Hepatocyte (in vitro differentiated cells): ENCODE measurements at regions not wholly inside any gene's neighbourhood (a gene's known extent, or its start where the extent isn't known, plus 50 kb on each side); places are given as distances from the start of the nearest gene placed in this dataset.

ENCODE experiments used
- DNase-seq: peaks from one replicate; pipeline ENCODE4 v3.0.0-alpha.2; 2016; ENCODE audit warnings: low spot score
- H2AFZ ChIP-seq: fragments of 200-600 bp; sonication (generic); 2 replicates; pipeline ENCODE4 v1.6.0; 2016; ENCODE audit warnings: antibody characterized with exemption, mild to moderate bottlenecking
- H3K27ac ChIP-seq: fragments of 200-600 bp; sonication (generic); 2 replicates; pipeline ENCODE4 v1.5.1; 2016; ENCODE audit warnings: mild to moderate bottlenecking
- H3K27me3 ChIP-seq: fragments of 200-600 bp; sonication (generic); 2 replicates; pipeline ENCODE4 v1.6.1; 2016
- H3K36me3 ChIP-seq: fragments of 200-600 bp; sonication (generic); replicated peaks from 2 replicates; pipeline ENCODE4 v1.5.1; 2016; ENCODE audit warnings: low read depth; ENCODE audit not compliant: insufficient read depth
- H3K4me1 ChIP-seq: fragments of 200-600 bp; sonication (generic); 2 replicates; pipeline ENCODE4 v1.5.1; 2016; ENCODE audit warnings: mild to moderate bottlenecking, moderate library complexity; ENCODE audit not compliant: insufficient read depth
- H3K4me2 ChIP-seq: fragments of 200-600 bp; sonication (generic); 2 replicates; pipeline ENCODE4 v1.6.0; 2016
- H3K4me3 ChIP-seq: fragments of 200-600 bp; sonication (generic); 2 replicates; pipeline ENCODE4 v1.5.1; 2016; ENCODE audit warnings: mild to moderate bottlenecking
- H3K79me2 ChIP-seq: fragments of 200-600 bp; sonication (generic); 2 replicates; pipeline ENCODE4 v1.6.0; 2017; ENCODE audit warnings: mild to moderate bottlenecking
- H3K9me2 ChIP-seq: fragments of 200-600 bp; sonication (generic); replicated peaks from 2 replicates; pipeline ENCODE4 v1.6.0; 2017; ENCODE audit warnings: mild to moderate bottlenecking; ENCODE audit not compliant: insufficient read depth
- H3K9me3 ChIP-seq: fragments of 200-600 bp; sonication (generic); 2 replicates; pipeline ENCODE4 v1.5.1; 2016; ENCODE audit warnings: low read depth, mild to moderate bottlenecking
- H4K20me1 ChIP-seq: fragments of 200-600 bp; sonication (generic); 2 replicates; pipeline ENCODE4 v1.6.0; 2016; ENCODE audit warnings: mild to moderate bottlenecking; ENCODE audit not compliant: insufficient read depth, poor library complexity, severe bottlenecking
- CTCF ChIP-seq: fragments of 200-600 bp; sonication (generic); IDR thresholded peaks from 2 replicates; pipeline ENCODE4 v1.5.1; 2016; ENCODE audit warnings: antibody characterized with exemption, mild to moderate bottlenecking; ENCODE audit not compliant: poor library complexity
- EZH2 ChIP-seq: fragments of 200-600 bp; sonication (generic); IDR thresholded peaks from 2 replicates; pipeline ENCODE4 v1.6.1; 2016; ENCODE audit warnings: antibody characterized with exemption, mild to moderate bottlenecking, borderline replicate concordance
- EZH2phosphoT487 ChIP-seq: fragments of 200-600 bp; sonication (generic); IDR thresholded peaks from one replicate; pipeline ENCODE4 v1.6.1; 2018; ENCODE audit warnings: antibody characterized with exemption, mild to moderate bottlenecking, low read depth, moderate library complexity; ENCODE audit not compliant: unreplicated experiment, severe bottlenecking
- WGBS: methylation state at CpG from one replicate; pipeline ENCODE4 v1.1.6; 2016; ENCODE audit warnings: low lambda C conversion rate; ENCODE audit errors: missing lambda C conversion rate; 5-methylcytosine and 5-hydroxymethylcytosine counted together

DNA sequence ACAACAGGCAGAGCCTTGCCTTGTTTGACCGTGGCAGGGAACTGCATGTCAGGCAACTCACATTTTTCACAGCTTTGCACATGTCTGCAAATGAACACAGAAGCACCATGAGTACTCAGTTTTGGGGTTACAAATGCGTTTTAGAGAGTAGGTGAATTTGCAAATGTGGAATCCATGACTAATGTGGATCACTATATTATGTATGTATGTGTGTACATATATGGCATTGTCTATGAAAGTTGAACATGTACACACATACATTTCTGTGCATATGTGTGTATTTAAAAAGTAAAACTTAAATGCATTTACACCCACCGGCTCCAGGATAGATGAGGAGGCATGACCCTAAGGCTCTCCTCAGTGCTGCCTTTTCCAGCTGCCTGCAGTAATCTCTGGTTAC is 65.1 kb downstream of the SOWAHC start:
- Histone ChIP-seq H3K27me3 (no peaks in the 10 kb centered on the region), H3K79me2 (no peaks in the 10 kb centered on the region), H3K27ac (peak overlapping the region; percentile 25), H3K4me2 (peak overlapping the region; percentile 56), H3K9me2 (no peaks in the 10 kb centered on the region), H3K4me1 (peaks cover 51% of the 10 kb centered on the region), H3K4me3 (no peak overlapping the region), H3K9me3 (no peaks in the 10 kb centered on the region), H3K36me3 (no peaks in the 10 kb centered on the region), H4K20me1 (no peaks in the 10 kb centered on the region), H2AFZ (no peak overlapping the region)
- TF ChIP-seq EZH2phosphoT487, result no peak
- TF ChIP-seq EZH2, result no peak
- no peak for TF ChIP-seq CTCF
- WGBS, result 80% methylated on average over 3 of the region's 3 CpGs
- DNase-seq, result no peak

GRCh38 chr2:109679626-109680025 is 65.5 kb downstream of the SOWAHC start:
- Histone ChIP-seq H3K79me2 (no peaks in the 10 kb centered on the region), H3K27me3 (no peaks in the 10 kb centered on the region), H3K9me3 (no peaks in the 10 kb centered on the region), H3K36me3 (no peaks in the 10 kb centered on the region), H3K4me1 (peaks cover 50% of the 10 kb centered on the region), H3K27ac (peak overlapping the region; percentile 25), H3K4me2 (peak overlapping the region; percentile 56), H4K20me1 (no peaks in the 10 kb centered on the region), H3K4me3 (no peak overlapping the region), H2AFZ (no peak overlapping the region), H3K9me2 (no peaks in the 10 kb centered on the region)
- 75% methylated on average over 5 of the region's 5 CpGs for WGBS
- TF ChIP-seq CTCF (no peak), EZH2phosphoT487 (no peak), EZH2 (no peak)
- no peak for DNase-seq

DNA sequence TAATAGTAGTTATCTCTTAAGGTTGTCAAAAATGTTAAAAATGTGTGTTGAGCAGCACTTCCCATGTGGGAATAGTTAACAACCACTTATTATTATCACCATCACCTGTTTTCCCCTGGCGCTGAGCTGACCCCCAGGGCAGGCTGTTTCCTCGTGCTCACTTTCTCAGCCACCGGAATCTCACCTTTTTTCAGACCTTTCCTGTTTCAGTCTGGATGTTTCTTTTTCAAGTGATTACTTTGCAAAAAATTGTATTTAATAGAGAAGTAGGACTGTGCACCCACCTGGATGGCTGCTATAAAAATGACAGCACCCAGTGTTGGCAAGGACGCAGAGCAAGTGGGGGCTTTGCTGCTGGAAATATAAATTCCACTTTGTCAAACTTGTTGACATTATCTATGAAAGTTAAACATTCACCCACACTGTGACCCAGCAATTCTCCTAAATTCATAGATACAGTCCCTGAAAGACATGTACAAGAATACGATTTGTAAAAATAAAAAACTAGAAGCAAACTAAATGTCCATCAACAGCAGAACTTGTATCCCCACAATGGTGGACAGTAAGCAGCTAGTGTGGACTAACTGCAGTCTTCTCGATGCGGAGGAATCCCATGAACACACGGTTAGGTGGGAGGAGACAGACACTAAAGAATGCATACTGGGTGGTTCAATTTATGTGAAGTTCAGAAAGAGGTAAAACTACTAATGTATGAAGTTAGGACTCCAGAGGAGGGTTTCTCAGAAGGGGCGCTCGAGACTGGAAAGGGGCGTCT is 66.5 kb downstream of the SOWAHC start:
- no peaks in the 10 kb centered on the region for H3K9me3 ChIP-seq
- H3K4me1 ChIP-seq, result peaks cover 39% of the 10 kb centered on the region
- no peaks in the 10 kb centered on the region for H3K9me2 ChIP-seq
- H2AFZ ChIP-seq, result no peak overlapping the region
- H3K4me2 ChIP-seq, result peak overlapping the region; percentile 56
- TF ChIP-seq EZH2phosphoT487, result no peak
- no peak for TF ChIP-seq EZH2
- no peak for TF ChIP-seq CTCF
- no peak overlapping the region for H3K4me3 ChIP-seq
- 50% methylated on average over 11 of the region's 11 CpGs for WGBS
- H4K20me1 ChIP-seq, result no peaks in the 10 kb centered on the region
- H3K36me3 ChIP-seq, result no peaks in the 10 kb centered on the region
- H3K27me3 ChIP-seq, result no peaks in the 10 kb centered on the region
- no peaks in the 10 kb centered on the region for H3K79me2 ChIP-seq
- DNase-seq, result no peak
- peak overlapping the region; percentile 51 for H3K27ac ChIP-seq
